HL-60 (cell line): ENCODE measurements at regions not wholly inside any gene's neighbourhood (a gene's known extent, or its start where the extent isn't known, plus 50 kb on each side); places are given as distances from the start of the nearest gene placed in this dataset.

ENCODE experiments used
- DNase-seq, 2 experiments: peaks; one replicate each; pipeline ENCODE4 v3.0.0-alpha.2; 2010 to 2020; ENCODE audit warnings: low read depth in 1 of 2, low spot score in 1 of 2
- H3K27ac ChIP-seq: fragments of 250-450 bp; sonication (Bioruptor Pico); replicated peaks from 2 replicates; pipeline ENCODE4 v1.5.1; 2020; ENCODE audit warnings: mild to moderate bottlenecking, moderate library complexity
- H3K27me3 ChIP-seq: fragments of 250-450 bp; sonication (Bioruptor Pico); 2 replicates; pipeline ENCODE4 v1.5.1; 2021; ENCODE audit warnings: mild to moderate bottlenecking, moderate library complexity; ENCODE audit not compliant: insufficient read depth, poor library complexity, severe bottlenecking
- H3K4me3 ChIP-seq: replicated peaks from 2 replicates; pipeline ENCODE4 v1.5.1; 2011; ENCODE audit warnings: mild to moderate bottlenecking, control low read depth, low read length; ENCODE audit not compliant: insufficient read depth
- CTCF ChIP-seq: IDR thresholded peaks from one replicate; pipeline ENCODE4 v1.5.1; 2011; ENCODE audit warnings: low read length, control low read depth, inconsistent platforms; ENCODE audit not compliant: insufficient read depth
- GABPA ChIP-seq: IDR thresholded peaks from 2 replicates; pipeline ENCODE4 v1.6.1; 2012; ENCODE audit warnings: low read depth
- POLR2AphosphoS5 ChIP-seq: IDR thresholded peaks from 2 replicates; pipeline ENCODE4 v1.6.1; 2012; ENCODE audit warnings: low read depth
- SPI1 ChIP-seq: IDR thresholded peaks from 2 replicates; pipeline ENCODE4 v1.6.1; 2012; ENCODE audit warnings: low read depth, mild to moderate bottlenecking, borderline replicate concordance
- TF ChIP-seq, protein P1 (sequence below): IDR thresholded peaks from 2 replicates; pipeline ENCODE4 v1.6.1; 2012; ENCODE audit warnings: low read depth; ENCODE audit not compliant: insufficient replicate concordance

DNA sequence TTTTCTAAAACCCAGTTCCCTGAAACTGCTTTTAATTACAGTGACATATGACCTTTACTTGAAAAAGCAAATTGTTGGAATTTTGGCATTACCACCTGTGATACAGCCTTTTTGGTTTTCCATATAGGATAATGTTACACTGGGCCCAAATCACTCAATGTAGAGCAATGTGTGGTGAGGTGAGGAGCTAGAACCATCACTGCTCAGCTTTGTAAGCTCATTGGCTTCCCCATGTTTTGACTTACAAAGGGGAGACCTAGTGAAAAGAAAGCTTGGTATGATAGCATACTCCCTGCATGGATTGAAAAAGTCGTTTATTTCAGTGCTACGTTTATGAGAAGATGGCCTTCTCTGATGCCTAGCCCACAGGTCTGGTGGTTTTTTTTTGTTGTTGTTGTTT is 470.4 kb upstream of the EPHA7 start:
- no peak for TF ChIP-seq GABPA
- no peak for TF ChIP-seq CTCF
- TF ChIP-seq, protein P1, sequence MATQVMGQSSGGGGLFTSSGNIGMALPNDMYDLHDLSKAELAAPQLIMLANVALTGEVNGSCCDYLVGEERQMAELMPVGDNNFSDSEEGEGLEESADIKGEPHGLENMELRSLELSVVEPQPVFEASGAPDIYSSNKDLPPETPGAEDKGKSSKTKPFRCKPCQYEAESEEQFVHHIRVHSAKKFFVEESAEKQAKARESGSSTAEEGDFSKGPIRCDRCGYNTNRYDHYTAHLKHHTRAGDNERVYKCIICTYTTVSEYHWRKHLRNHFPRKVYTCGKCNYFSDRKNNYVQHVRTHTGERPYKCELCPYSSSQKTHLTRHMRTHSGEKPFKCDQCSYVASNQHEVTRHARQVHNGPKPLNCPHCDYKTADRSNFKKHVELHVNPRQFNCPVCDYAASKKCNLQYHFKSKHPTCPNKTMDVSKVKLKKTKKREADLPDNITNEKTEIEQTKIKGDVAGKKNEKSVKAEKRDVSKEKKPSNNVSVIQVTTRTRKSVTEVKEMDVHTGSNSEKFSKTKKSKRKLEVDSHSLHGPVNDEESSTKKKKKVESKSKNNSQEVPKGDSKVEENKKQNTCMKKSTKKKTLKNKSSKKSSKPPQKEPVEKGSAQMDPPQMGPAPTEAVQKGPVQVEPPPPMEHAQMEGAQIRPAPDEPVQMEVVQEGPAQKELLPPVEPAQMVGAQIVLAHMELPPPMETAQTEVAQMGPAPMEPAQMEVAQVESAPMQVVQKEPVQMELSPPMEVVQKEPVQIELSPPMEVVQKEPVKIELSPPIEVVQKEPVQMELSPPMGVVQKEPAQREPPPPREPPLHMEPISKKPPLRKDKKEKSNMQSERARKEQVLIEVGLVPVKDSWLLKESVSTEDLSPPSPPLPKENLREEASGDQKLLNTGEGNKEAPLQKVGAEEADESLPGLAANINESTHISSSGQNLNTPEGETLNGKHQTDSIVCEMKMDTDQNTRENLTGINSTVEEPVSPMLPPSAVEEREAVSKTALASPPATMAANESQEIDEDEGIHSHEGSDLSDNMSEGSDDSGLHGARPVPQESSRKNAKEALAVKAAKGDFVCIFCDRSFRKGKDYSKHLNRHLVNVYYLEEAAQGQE, result no peak
- TF ChIP-seq SPI1, result no peak
- TF ChIP-seq POLR2AphosphoS5, result no peak
- Histone ChIP-seq H3K4me3 (no peak overlapping the region), H3K27ac (no peak overlapping the region), H3K27me3 (no peaks in the 10 kb centered on the region)
- DNase-seq, result no peak

GRCh38 chr6:93886416-93886815 is 467.1 kb upstream of the EPHA7 start:
- DNase-seq, result no peak
- no peak for TF ChIP-seq CTCF
- no peak for TF ChIP-seq POLR2AphosphoS5
- TF ChIP-seq GABPA, result no peak
- no peak for TF ChIP-seq SPI1
- TF ChIP-seq, protein P1, result no peak
- no peak overlapping the region for H3K4me3 ChIP-seq
- H3K27ac ChIP-seq, result no peak overlapping the region
- H3K27me3 ChIP-seq, result no peaks in the 10 kb centered on the region

DNA sequence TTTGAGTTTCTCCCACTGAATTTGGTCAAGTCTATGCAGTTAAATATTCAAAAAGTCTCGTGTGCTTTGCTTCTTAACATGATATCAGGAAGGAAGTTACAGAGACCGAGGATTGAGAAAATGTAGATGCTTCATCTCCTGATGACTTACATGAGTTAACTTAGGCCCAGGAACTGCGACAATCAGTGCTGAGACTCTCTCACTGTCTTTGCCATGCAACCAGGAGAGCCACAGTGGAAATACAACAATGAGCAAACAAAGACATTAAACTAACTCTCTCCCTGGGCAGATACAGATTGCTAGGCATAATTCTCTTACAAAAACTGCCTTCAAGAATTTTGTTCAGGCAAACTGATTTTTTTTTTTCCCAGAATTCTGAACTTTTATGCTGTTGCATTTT is 440.6 kb upstream of the EPHA7 start:
- TF ChIP-seq CTCF (no peak), POLR2AphosphoS5 (no peak)
- Histone ChIP-seq H3K27ac (no peak overlapping the region), H3K4me3 (no peak overlapping the region), H3K27me3 (no peaks in the 10 kb centered on the region)
- DNase-seq, result no peak

GRCh38 chr6:93858213-93858612 is 438.9 kb upstream of the EPHA7 start:
- H3K27me3 ChIP-seq, result no peaks in the 10 kb centered on the region
- no peak for DNase-seq
- no peak overlapping the region for H3K4me3 ChIP-seq
- no peak overlapping the region for H3K27ac ChIP-seq
- no peak for TF ChIP-seq POLR2AphosphoS5
